LNCAP (cell line): ENCODE measurements at regions not wholly inside any gene's neighbourhood (a gene's known extent, or its start where the extent isn't known, plus 50 kb on each side); places are given as distances from the start of the nearest gene placed in this dataset.

Source experiments
- CTCF ChIP-seq: fragments of 450-650 bp; IDR thresholded peaks from 2 replicates; pipeline ENCODE4 v1.5.1; 2017; ENCODE audit warnings: mild to moderate bottlenecking

- TF ChIP-seq CTCF, result no peak
Observed at GRCh38 chr5:2634399-2635176, 116.9 kb downstream of the IRX2 start.

- TF ChIP-seq CTCF, result no peak
Observed at GRCh38 chr5:2633992-2634391, 117.5 kb downstream of the IRX2 start.

GRCh38 chr5:2631758-2632157, 119.7 kb downstream of the IRX2 start:
- TF ChIP-seq CTCF, result no peak

DNA sequence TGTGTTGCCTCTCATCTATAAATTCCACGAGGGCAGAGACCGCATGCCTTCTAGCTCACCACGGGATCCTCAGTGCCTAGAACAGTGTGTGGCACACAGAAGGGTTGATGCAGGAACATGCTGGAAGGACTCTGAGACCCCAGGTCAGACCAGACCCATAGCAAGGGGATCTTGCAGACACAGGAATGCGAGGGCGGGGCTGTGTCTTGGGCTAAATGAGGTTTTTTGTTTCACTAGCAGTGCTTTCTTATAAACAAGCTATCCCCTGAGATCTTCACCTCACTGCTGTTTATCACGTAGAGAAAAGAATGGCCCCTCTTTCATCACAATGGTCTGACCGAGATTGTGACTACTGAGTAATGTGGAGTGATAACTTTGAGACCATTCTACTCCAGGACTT, 122.4 kb downstream of the IRX2 start:
- no peak for TF ChIP-seq CTCF

DNA sequence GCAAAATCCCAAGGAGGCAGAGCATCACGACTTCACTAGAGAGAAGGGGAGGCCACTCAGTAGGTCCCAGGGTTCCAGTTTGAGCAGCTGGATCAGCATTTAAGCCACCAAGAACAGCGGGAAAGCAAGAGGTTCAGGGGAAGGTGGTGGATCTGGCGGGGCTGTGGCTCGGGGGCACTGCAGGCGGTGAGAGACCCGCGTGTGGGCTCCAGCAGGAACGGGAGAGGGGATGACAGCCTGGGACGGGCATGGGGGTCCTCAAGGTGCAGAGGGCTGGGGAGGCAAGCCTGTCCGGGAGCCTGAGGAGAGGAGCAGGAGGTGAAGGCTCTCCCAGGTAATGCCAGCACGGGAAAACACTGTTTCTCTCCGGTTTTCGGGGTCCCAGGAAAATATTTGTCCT, 123.6 kb downstream of the IRX2 start:
- no peak for TF ChIP-seq CTCF

- TF ChIP-seq CTCF, result no peak
Observed at GRCh38 chr5:2626572-2626971, 124.9 kb downstream of the IRX2 start.

- no peak for TF ChIP-seq CTCF
Observed at GRCh38 chr5:2622866-2623265, 128.6 kb downstream of the IRX2 start.

GRCh38 chr5:2621631-2622030, 129.8 kb downstream of the IRX2 start:
- TF ChIP-seq CTCF, result no peak
